ENCODE measurements at regions not wholly inside any gene's neighbourhood (a gene's known extent, or its start where the extent isn't known, plus 50 kb on each side); places are given as distances from the start of the nearest gene placed in this dataset.
A peak's percentile ranks its signal among the peaks of the same experiment; 100 is the strongest.

DNA sequence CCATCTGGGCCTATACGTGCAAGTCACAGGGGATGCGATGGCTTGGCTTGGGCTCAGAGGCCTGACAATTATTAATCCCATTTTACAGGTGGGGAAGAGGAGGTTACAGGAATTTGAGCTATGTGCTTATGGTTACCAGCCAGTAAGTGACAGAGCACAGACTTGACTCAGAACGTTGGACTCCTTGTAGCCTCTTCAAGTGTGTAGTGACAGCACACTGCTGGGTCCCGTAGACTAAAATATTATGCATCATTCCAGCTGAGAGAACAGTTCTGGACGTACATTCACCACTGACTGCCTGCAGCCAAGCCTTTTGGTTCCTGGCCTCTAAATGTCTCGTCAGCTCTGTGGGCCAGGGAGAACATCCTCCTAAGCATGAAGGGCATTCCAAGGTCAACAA lies 314.5 kb downstream of the GPAT3 start:
- Histone ChIP-seq H3K4me3 (ENCODE audit: low read length) (no peak overlapping the region), H3K9ac (ENCODE audit: low read depth, low read length) (peak overlapping the region; percentile 65), H3K9me3 (ENCODE audit: insufficient read depth, low read depth, low read length) (no peaks in the 10 kb centered on the region), H3K4me1 (ENCODE audit: insufficient read depth, low read length) (peaks cover 64% of the 10 kb centered on the region), H3K36me3 (ENCODE audit: insufficient read depth, low read length) (no peaks in the 10 kb centered on the region), H3K27me3 (ENCODE audit: insufficient read depth, low read length) (no peaks in the 10 kb centered on the region), H3K27ac (ENCODE audit: low read depth, low read length) (peak overlapping the region; percentile 95)
- WGBS: 45% methylated on average over 4 of the region's 6 CpGs

DNA sequence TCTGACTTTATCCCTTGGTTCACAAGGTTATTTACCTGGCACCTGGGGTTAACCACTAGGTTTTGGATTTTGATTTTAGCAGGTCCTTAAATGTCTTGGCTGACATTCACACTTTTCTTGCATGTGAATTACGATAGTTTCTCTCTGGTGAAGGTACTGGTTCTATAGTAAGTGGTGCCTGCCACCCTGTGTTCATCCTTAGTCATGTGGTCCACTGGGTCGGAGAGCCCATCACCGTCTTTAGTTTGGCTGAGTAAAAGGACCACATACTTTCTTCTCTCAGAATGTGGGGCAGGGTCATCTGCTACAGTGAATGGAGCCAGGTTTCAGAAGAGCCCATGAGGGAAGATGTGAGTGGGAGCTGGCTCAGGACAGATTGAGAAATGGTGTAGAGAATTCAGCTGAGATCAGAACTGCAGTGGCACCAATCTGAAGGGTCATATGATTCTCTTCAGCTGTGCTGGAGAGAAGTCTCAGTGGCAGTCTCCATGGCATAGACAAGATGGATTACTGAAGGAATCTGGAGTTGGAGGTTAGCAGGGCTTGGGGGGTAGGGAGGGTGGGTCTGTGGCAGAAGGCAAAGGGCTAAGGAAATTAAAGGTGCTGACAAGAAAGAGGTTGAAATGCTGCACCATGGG lies 310.4 kb downstream of the GPAT3 start:
- peaks cover 25% of the 10 kb centered on the region for H3K4me1 ChIP-seq (ENCODE audit: insufficient read depth, low read length)
- H3K36me3 ChIP-seq (ENCODE audit: insufficient read depth, low read length): no peaks in the 10 kb centered on the region
- WGBS: 86% methylated on average over 3 of the region's 3 CpGs
- no peak overlapping the region for H3K9ac ChIP-seq (ENCODE audit: low read depth, low read length)
- no peaks in the 10 kb centered on the region for H3K27me3 ChIP-seq (ENCODE audit: insufficient read depth, low read length)
- no peak overlapping the region for H3K4me3 ChIP-seq (ENCODE audit: low read length)
- H3K27ac ChIP-seq (ENCODE audit: low read depth, low read length): no peak overlapping the region
- no peaks in the 10 kb centered on the region for H3K9me3 ChIP-seq (ENCODE audit: insufficient read depth, low read depth, low read length)

DNA sequence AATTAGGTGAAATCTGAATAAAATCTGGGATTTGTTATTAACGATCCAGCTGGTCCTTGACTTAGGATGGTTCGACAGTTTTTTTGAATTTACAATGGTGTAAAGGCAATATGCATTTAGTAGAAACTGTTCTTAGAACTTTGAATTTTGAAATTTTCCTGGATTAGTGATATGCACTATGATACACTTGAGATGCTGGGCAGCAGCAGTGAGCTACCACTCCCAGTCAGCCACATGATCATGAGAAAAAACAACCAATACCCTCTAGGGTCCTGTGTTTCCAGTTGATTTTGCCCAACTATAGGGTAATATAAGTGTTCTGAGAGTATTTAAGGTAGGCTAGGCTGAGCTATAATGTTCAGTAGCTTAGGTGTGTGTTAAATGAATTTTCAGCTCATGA lies 303.7 kb downstream of the GPAT3 start:
- H3K4me1 ChIP-seq (ENCODE audit: insufficient read depth, low read length): no peaks in the 10 kb centered on the region
- H3K9ac ChIP-seq (ENCODE audit: low read depth, low read length): no peak overlapping the region
- H3K4me3 ChIP-seq (ENCODE audit: low read length): no peak overlapping the region
- no peaks in the 10 kb centered on the region for H3K9me3 ChIP-seq (ENCODE audit: insufficient read depth, low read depth, low read length)
- no peaks in the 10 kb centered on the region for H3K36me3 ChIP-seq (ENCODE audit: insufficient read depth, low read length)
- no peaks in the 10 kb centered on the region for H3K27me3 ChIP-seq (ENCODE audit: insufficient read depth, low read length)
- no peak overlapping the region for H3K27ac ChIP-seq (ENCODE audit: low read depth, low read length)
- WGBS: 93% methylated on average over 2 of the region's 2 CpGs

DNA sequence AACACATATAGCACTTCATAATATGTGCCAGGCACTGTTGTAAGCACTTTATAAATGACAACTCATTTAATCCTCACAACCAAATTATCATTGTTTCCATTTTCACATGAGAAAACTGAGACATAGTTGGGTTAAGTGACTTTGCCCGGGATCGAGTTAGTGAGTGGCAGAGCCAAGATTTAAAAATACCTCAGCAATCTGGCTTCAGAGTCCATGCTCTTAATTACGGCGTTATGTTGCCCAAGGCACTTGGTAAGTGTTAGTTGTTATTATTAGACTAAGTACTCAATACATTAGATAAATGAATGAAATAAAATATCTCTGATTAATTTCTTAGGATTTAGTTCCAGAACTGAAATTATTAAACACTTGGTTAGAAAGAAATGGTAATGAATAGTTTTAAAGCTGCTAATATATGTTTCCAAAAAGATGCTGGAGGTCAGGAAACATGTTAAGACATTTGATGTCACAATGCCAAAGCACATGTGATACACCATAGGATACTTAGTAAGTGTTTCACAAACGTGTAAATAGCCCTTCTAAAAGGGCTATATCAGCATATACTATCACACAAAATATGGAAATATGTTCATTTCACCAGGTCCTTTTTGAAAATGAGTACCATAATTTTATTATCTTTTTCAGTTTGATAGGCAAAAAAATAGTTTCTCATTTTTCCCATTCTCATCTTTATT lies 301.9 kb downstream of the GPAT3 start:
- H3K9ac ChIP-seq (ENCODE audit: low read depth, low read length): no peak overlapping the region
- 91% methylated on average over 3 of the region's 5 CpGs for WGBS
- no peaks in the 10 kb centered on the region for H3K36me3 ChIP-seq (ENCODE audit: insufficient read depth, low read length)
- H3K27me3 ChIP-seq (ENCODE audit: insufficient read depth, low read length): no peaks in the 10 kb centered on the region
- no peaks in the 10 kb centered on the region for H3K4me1 ChIP-seq (ENCODE audit: insufficient read depth, low read length)
- no peak overlapping the region for H3K4me3 ChIP-seq (ENCODE audit: low read length)
- no peaks in the 10 kb centered on the region for H3K9me3 ChIP-seq (ENCODE audit: insufficient read depth, low read depth, low read length)
- H3K27ac ChIP-seq (ENCODE audit: low read depth, low read length): no peak overlapping the region

DNA sequence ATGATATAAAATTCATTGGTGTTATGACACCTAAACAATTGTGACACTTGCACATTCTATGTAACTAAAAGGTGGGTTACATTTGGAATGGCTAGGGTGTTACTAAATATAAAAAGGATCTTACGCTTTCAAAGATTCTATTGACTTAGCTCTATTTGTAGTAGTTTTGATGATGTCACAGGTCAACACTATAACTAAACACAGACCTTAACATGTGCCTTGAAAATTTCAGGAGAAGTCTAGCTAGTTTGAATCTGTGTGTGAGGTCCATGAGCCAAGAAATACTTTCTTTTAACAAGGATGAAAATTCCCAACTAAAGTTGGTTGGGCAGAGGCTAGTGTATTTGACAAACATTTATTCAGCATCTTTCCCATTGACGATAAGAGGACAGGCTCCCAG lies 298.0 kb downstream of the GPAT3 start:
- Histone ChIP-seq H3K9ac (ENCODE audit: low read depth, low read length) (no peak overlapping the region), H3K27me3 (ENCODE audit: insufficient read depth, low read length) (no peaks in the 10 kb centered on the region), H3K4me1 (ENCODE audit: insufficient read depth, low read length) (no peaks in the 10 kb centered on the region), H3K4me3 (ENCODE audit: low read length) (no peak overlapping the region), H3K27ac (ENCODE audit: low read depth, low read length) (no peak overlapping the region), H3K36me3 (ENCODE audit: insufficient read depth, low read length) (no peaks in the 10 kb centered on the region), H3K9me3 (ENCODE audit: insufficient read depth, low read depth, low read length) (no peaks in the 10 kb centered on the region)
- 100% methylated on average over 1 of the region's 2 CpGs for WGBS

DNA sequence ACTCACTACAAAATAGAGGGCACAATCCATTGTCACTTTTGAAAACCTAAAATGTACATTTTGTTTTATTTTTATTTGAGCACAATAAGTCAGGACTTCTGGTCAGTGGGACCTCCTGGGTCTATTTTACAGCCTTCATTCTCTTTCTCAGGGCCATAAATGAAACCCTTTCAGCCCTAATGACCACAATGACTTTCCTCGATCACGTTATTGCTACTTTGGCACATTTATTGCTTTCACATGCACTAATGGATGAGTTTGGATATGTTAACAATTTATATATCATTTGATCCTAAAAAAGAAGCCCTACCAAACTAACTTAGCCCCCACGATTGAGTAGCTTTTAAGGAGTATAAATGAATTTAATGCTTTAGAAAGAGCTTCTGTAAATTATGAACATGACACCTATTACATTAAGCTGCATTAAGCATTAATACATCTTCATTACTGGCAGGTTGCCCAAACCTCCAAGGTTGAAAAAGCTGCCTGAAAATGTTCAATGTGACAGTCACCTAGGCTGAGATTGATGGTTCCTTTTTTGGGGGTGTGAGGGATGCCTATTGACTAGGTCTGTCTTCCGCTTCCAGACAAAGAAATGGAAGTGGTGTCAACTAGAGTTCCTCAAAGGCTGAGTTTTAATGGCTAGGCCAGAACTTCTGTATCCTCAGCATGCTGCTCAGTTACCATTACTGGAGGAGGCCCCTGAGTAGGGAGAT lies 296.4 kb downstream of the GPAT3 start:
- H3K4me1 ChIP-seq (ENCODE audit: insufficient read depth, low read length): no peaks in the 10 kb centered on the region
- no peak overlapping the region for H3K4me3 ChIP-seq (ENCODE audit: low read length)
- H3K27ac ChIP-seq (ENCODE audit: low read depth, low read length): no peak overlapping the region
- 94% methylated on average over 3 of the region's 4 CpGs for WGBS
- no peaks in the 10 kb centered on the region for H3K27me3 ChIP-seq (ENCODE audit: insufficient read depth, low read length)
- H3K9ac ChIP-seq (ENCODE audit: low read depth, low read length): no peak overlapping the region
- no peaks in the 10 kb centered on the region for H3K9me3 ChIP-seq (ENCODE audit: insufficient read depth, low read depth, low read length)
- H3K36me3 ChIP-seq (ENCODE audit: insufficient read depth, low read length): no peaks in the 10 kb centered on the region

DNA sequence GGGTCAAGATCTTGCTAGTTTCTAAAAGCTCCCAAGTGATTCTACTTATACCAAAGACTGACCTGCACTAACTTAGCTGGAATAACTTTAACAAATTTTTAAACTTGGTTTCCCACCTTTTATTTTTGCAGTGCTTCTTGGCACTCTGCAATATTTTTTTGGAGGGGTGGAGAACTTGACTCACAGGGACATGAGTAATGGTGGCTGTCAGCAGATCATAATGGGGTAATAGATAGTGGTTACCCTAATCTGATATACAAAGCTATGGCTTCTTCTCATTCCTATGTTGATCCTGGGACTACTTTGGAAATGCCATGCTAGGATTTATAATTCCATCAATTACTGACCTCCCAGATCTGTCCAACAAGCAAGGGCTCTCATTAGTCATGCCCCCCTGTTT lies 295.7 kb downstream of the GPAT3 start:
- Histone ChIP-seq H3K4me1 (ENCODE audit: insufficient read depth, low read length) (no peaks in the 10 kb centered on the region), H3K27ac (ENCODE audit: low read depth, low read length) (no peak overlapping the region), H3K27me3 (ENCODE audit: insufficient read depth, low read length) (no peaks in the 10 kb centered on the region), H3K4me3 (ENCODE audit: low read length) (no peak overlapping the region), H3K9ac (ENCODE audit: low read depth, low read length) (no peak overlapping the region), H3K9me3 (ENCODE audit: insufficient read depth, low read depth, low read length) (no peaks in the 10 kb centered on the region), H3K36me3 (ENCODE audit: insufficient read depth, low read length) (no peaks in the 10 kb centered on the region)

DNA sequence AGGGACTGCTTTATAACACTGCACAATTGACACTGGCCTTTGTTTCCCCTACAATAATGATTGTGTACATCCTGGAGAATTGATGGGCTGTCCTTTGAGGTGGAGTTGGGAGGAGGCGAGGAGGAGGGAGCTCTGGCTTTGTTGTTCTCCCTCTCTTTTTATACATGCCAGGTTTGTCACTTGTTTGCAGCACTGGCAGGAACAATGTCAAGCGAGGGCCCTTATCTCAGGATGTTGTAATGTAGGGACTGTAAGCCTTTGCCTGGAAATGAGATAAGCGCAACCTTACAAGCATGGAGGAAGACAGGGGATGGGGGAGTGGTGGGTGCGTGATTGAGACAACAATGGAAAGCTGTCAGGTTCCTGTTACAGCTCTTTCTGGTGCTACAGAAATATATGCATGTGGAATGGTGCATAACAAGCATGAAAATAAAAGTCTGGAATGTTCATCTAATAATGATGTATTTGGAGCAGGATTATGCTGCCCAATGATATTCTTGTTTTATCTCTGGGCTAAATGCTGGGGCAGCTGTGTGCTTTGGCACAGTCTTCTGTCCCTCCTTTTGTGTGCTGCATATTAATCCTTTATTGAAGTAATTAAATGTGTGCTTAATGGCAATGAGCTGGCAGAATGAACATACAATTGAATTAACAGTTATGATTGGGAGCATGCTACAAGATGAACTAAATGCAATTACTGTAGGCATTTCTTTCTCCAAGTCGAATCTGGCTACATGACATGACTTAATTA lies 294.4 kb downstream of the GPAT3 start:
- Histone ChIP-seq H3K4me3 (ENCODE audit: low read length) (no peak overlapping the region), H3K36me3 (ENCODE audit: insufficient read depth, low read length) (no peaks in the 10 kb centered on the region), H3K9me3 (ENCODE audit: insufficient read depth, low read depth, low read length) (no peaks in the 10 kb centered on the region), H3K9ac (ENCODE audit: low read depth, low read length) (no peak overlapping the region), H3K27me3 (ENCODE audit: insufficient read depth, low read length) (no peaks in the 10 kb centered on the region), H3K27ac (ENCODE audit: low read depth, low read length) (no peak overlapping the region), H3K4me1 (ENCODE audit: insufficient read depth, low read length) (no peaks in the 10 kb centered on the region)
- 83% methylated on average over 4 of the region's 5 CpGs for WGBS

DNA sequence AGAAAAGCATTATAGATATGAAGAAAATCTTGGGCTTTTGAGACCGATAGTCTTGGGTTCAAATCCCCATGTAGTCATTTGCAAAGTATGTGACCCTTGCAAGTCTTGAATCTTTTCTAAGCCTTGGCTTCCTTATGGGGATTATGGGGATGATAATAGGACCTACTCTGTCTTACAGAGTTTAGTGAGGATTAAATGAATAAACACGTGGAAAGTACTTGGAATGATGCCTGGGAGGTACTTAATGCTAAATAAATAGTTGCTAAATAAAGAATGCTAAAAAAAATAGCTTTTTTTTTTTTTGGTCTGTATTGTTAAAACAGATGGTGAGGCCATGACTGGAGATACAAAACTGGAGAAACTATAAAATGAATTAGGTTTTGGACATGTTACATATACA lies 292.7 kb downstream of the GPAT3 start:
- Histone ChIP-seq H3K9me3 (ENCODE audit: insufficient read depth, low read depth, low read length) (no peaks in the 10 kb centered on the region), H3K36me3 (ENCODE audit: insufficient read depth, low read length) (no peaks in the 10 kb centered on the region), H3K27me3 (ENCODE audit: insufficient read depth, low read length) (no peaks in the 10 kb centered on the region), H3K27ac (ENCODE audit: low read depth, low read length) (no peak overlapping the region), H3K4me3 (ENCODE audit: low read length) (no peak overlapping the region), H3K4me1 (ENCODE audit: insufficient read depth, low read length) (no peaks in the 10 kb centered on the region), H3K9ac (ENCODE audit: low read depth, low read length) (no peak overlapping the region)
- 93% methylated on average over 2 of the region's 2 CpGs for WGBS

DNA sequence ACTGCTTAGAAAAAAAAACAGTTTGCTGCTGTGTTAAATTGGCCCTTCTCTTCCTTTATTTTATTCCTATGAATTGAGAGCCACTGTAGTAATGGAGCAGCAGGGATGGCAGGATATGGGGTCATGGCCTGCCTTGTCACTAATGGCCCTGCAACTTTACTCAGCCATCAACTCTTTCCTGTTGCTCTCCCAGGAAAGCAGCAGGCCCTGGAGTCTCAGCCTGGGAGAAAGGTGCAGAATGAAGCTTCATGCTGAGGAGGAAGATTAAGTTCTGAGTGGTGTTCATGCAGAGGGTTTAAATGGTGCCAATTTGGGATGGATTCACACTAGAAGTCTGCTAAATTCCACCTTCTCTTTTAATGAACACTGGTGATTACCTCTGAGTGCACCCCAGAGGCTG lies 285.6 kb downstream of the GPAT3 start:
- no peak overlapping the region for H3K4me3 ChIP-seq (ENCODE audit: low read length)
- H3K36me3 ChIP-seq (ENCODE audit: insufficient read depth, low read length): no peaks in the 10 kb centered on the region
- H3K9ac ChIP-seq (ENCODE audit: low read depth, low read length): no peak overlapping the region
- no peak overlapping the region for H3K27ac ChIP-seq (ENCODE audit: low read depth, low read length)
- 0 out of 2 replicates have a peak, but pooled peaks cover 9% of the 10 kb centered on the region for H3K9me3 ChIP-seq (ENCODE audit: insufficient read depth, low read depth, low read length)
- H3K27me3 ChIP-seq (ENCODE audit: insufficient read depth, low read length): no peaks in the 10 kb centered on the region
- H3K4me1 ChIP-seq (ENCODE audit: insufficient read depth, low read length): peaks cover 5% of the 10 kb centered on the region; the same call in 1 of the 2 replicates

DNA sequence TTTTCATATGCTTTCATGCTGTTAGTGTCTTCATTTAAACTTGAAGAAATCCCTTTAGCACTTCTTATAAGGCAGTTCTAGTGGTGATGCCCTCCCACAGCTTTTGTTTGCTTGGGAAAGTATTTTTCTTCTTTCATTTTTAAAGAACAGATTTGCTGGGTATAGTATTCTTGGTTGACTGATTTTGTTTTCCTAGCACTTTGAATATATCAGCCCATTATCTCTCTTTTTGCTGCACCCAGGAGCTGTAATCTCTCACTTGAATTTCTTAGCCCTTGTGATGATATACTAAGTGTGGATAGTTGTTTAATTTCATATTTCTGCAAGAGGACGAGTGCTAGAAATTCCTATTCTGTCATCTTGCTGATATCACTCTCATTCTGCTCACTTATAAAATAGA lies 283.7 kb downstream of the GPAT3 start:
- H3K4me1 ChIP-seq (ENCODE audit: insufficient read depth, low read length): peaks cover 5% of the 10 kb centered on the region; the same call in 1 of the 2 replicates
- WGBS: 80% methylated on average over 1 of the region's 1 CpG
- no peak overlapping the region for H3K9ac ChIP-seq (ENCODE audit: low read depth, low read length)
- H3K27me3 ChIP-seq (ENCODE audit: insufficient read depth, low read length): no peaks in the 10 kb centered on the region
- no peak overlapping the region for H3K27ac ChIP-seq (ENCODE audit: low read depth, low read length)
- 0 out of 2 replicates have a peak, but pooled peaks cover 9% of the 10 kb centered on the region for H3K9me3 ChIP-seq (ENCODE audit: insufficient read depth, low read depth, low read length)
- no peak overlapping the region for H3K4me3 ChIP-seq (ENCODE audit: low read length)
- H3K36me3 ChIP-seq (ENCODE audit: insufficient read depth, low read length): no peaks in the 10 kb centered on the region
